ENCODE measurements at regions not wholly inside any gene's neighbourhood (a gene's known extent, or its start where the extent isn't known, plus 50 kb on each side); places are given as distances from the start of the nearest gene placed in this dataset.
A peak's percentile ranks its signal among the peaks of the same experiment; 100 is the strongest.

DNA sequence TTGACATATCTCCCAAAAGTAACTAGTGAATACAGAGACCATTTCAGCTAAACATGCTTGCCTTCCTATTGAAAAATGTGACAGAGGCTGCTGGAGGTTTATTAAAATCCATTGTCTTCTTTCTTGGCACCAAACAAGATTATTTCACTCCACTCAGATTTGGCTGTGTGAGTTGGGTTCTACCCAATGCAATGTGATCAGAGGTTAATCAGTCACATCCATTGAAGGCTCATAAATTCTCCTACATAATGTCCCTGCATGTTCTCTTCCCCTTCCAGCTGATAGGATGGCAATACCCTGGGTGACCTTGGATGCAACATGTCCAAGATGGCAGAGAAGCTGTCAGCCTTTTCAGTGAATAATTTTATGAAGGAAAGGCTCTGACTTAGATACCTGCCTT is 54.5 kb downstream of the TKTL2 start:
- no peak for DNase-seq (ENCODE audit: low spot score)

DNA sequence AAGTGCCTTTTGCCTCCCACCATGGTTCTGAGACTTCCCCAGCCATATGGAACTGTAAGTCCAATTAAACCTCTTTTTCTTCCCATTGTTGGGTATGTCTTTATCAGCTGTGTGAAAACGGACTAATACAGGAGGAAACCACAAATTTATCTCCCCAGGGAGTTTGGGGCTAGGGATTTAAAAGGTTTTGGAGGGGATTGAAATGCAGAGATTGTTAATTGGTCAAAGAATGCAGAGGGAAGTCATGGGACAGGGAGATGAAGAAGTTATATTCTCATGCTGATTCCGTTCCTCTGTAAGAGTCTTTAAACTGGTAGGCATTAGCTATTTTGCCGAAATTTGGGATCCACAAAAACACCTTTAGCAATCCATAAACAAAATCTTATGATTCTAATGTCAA is 57.9 kb downstream of the TKTL2 start:
- DNase-seq (ENCODE audit: low spot score), result peak; percentile 41

DNA sequence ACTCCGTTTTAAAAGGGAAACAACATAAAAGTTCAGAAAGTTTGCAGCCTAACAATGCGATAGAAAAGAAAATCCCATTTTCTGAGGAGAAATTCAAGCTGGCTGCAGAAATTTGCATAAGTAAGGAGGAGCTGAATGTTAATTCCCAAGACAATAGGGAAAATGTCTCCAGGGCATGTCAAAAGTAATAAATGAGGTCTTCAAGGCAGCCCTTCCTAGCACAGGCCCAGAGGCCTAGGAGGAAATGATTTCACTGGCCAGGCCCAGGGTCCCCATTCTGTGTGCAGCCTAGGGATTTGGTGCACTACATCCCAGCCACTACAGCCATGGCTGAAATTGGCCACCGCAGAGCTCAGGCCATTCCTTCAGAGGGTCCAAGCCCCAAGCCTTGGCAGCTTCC is 59.3 kb downstream of the TKTL2 start:
- DNase-seq (ENCODE audit: low spot score), result no peak

DNA sequence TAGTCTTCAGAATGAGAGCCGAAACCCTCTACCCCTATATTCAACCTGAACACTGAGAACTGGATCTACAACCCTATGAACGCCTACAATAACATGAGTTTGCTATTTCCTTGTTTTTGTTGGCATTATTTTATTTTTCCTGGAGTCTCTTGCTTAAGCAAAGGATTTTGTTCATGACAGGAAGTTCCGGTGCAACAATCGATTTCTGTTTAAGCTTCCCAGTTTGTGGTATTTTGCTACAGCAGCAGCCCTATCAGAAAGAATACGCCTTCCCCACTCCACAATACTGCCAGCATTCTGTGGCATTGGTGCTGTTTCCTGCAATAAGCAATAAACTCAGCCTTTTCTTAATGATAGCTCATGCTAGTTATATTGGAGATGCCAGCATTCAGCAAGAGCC is 60.9 kb downstream of the NPY5R start:
- DNase-seq (ENCODE audit: low spot score), result no peak

DNA sequence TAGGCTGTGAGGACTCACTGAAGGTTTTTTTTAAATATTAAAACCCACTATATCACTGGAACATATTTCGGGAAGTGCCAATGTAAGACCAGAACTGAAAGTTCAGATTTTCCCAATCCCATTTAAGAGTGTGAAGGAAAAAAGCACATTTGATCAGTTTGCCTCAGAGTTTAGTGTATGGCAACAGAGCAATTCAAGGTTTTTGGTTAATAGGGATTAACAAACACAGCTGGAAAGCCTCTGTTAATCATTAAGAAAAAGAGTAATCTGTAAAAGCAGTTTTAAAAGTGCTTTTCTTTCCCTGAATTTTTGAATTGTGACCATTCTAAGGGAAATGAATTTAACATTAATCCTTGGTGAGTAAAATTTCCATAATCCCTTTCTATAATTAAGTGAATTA is 60.4 kb downstream of the NPY5R start:
- no peak for DNase-seq (ENCODE audit: low spot score)

Data from iPS-NIHi11 (cell line).